ACHN (cell line): ENCODE measurements at regions not wholly inside any gene's neighbourhood (a gene's known extent, or its start where the extent isn't known, plus 50 kb on each side); places are given as distances from the start of the nearest gene placed in this dataset.
A peak's percentile ranks its signal among the peaks of the same experiment; 100 is the strongest.
"Not testable (repeated sequence)": the region's sequence is repeated elsewhere in the genome, so short reads cannot be mapped to it uniquely, and the experiment has no call there.

ENCODE experiments used
- DNase-seq: peaks from one replicate; pipeline ENCODE4 v3.0.0-alpha.2; 2015
- in situ Hi-C: cut with HindIII; loops from 2 replicates; pipeline ENCODE4 v1.10.0; 2017; ENCODE audit warnings: low sequenced_read_pairs, low pct_ligation_motif_present, low pct_unique_long_range_greater_than_20kb

- DNase-seq: peak; percentile 6
- in situ Hi-C loops: no loop called here
Measured at GRCh38 chr19:28454083-28454482, 758.9 kb downstream of the UQCRFS1 start.

- in situ Hi-C loops: no loop called here
- DNase-seq: no peak
Measured at GRCh38 chr19:28453420-28453819, 759.5 kb downstream of the UQCRFS1 start.

GRCh38 chr19:28449803-28450202, 763.1 kb downstream of the UQCRFS1 start:
- in situ Hi-C loops: no loop called here
- DNase-seq: no peak

GRCh38 chr19:28446511-28446910, 766.4 kb downstream of the UQCRFS1 start:
- in situ Hi-C loops: no loop called here
- DNase-seq: no peak

GRCh38 chr19:28445826-28446225, 767.1 kb downstream of the UQCRFS1 start:
- no peak for DNase-seq
- in situ Hi-C loops: no loop called here

- in situ Hi-C loops: no loop called here
- no peak for DNase-seq
Measured at GRCh38 chr19:28444362-28444761, 768.6 kb downstream of the UQCRFS1 start.

GRCh38 chr19:28443361-28443760, 769.6 kb downstream of the UQCRFS1 start:
- no peak for DNase-seq
- in situ Hi-C loops: no loop called here

GRCh38 chr19:28437390-28438346, 775.3 kb downstream of the UQCRFS1 start:
- no peak for DNase-seq
- in situ Hi-C loops: no loop called here

GRCh38 chr19:28436320-28436719, 776.6 kb downstream of the UQCRFS1 start:
- no peak for DNase-seq
- in situ Hi-C loops: no loop called here

- DNase-seq: no peak
- in situ Hi-C loops: no loop called here
Measured at GRCh38 chr19:28435551-28436271, 777.2 kb downstream of the UQCRFS1 start.

GRCh38 chr19:28434794-28435193, 778.2 kb downstream of the UQCRFS1 start:
- in situ Hi-C loops: not testable (repeated sequence)

GRCh38 chr19:28434365-28434764, 778.6 kb downstream of the UQCRFS1 start:
- in situ Hi-C loops, DNase-seq: not testable (repeated sequence)

More at GRCh38 chr19:28434794-28435193, 778.2 kb downstream of the UQCRFS1 start:
- peak; percentile 45 for DNase-seq

- peak; percentile 59 for DNase-seq
- in situ Hi-C loops: not testable (repeated sequence)
Measured at GRCh38 chr19:28433166-28433565, 779.8 kb downstream of the UQCRFS1 start.

- in situ Hi-C loops: no loop called here
- no peak for DNase-seq
Measured at GRCh38 chr19:28430214-28430613, 782.7 kb downstream of the UQCRFS1 start.

GRCh38 chr19:28429356-28429755, 783.6 kb downstream of the UQCRFS1 start:
- in situ Hi-C loops: no loop called here
- no peak for DNase-seq

- no peak for DNase-seq
- in situ Hi-C loops: no loop called here
Measured at GRCh38 chr19:28428663-28429348, 784.1 kb downstream of the UQCRFS1 start.

GRCh38 chr19:28427376-28428083, 785.4 kb downstream of the UQCRFS1 start:
- in situ Hi-C loops: no loop called here
- DNase-seq: no peak

- in situ Hi-C loops: no loop called here
- peak; percentile 62 for DNase-seq
Measured at GRCh38 chr19:28426730-28427225, 786.2 kb downstream of the UQCRFS1 start.
